Neural progenitor cell (in vitro differentiated cells): ENCODE measurements at regions not wholly inside any gene's neighbourhood (a gene's known extent, or its start where the extent isn't known, plus 50 kb on each side); places are given as distances from the start of the nearest gene placed in this dataset.

Experiments
- DNase-seq: peaks from one replicate; pipeline ENCODE4 v3.0.0-alpha.2; 2016; ENCODE audit warnings: low spot score
- H2AFZ ChIP-seq: fragments of 200-600 bp; sonication (generic); replicated peaks from 2 replicates; pipeline ENCODE4 v1.6.1; 2016; ENCODE audit warnings: antibody characterized with exemption
- H3F3A ChIP-seq: fragments of 200-600 bp; sonication (generic); 2 replicates; pipeline ENCODE4 v1.6.1; 2016; ENCODE audit warnings: antibody characterized with exemption, low read depth
- H3K27ac ChIP-seq: fragments of 200-600 bp; sonication (generic); 2 replicates; pipeline ENCODE4 v1.5.1; 2016; ENCODE audit warnings: mild to moderate bottlenecking
- H3K27me3 ChIP-seq: fragments of 200-600 bp; sonication (generic); 2 replicates; pipeline ENCODE4 v1.6.1; 2016; ENCODE audit warnings: mild to moderate bottlenecking, moderate library complexity
- H3K36me3 ChIP-seq: fragments of 200-600 bp; sonication (generic); 2 replicates; pipeline ENCODE4 v1.5.1; 2016
- H3K4me1 ChIP-seq: fragments of 200-600 bp; sonication (generic); 2 replicates; pipeline ENCODE4 v1.6.1; 2016; ENCODE audit warnings: mixed run types
- H3K4me2 ChIP-seq: fragments of 200-600 bp; sonication (generic); 2 replicates; pipeline ENCODE4 v1.6.1; 2016
- H3K4me3 ChIP-seq: fragments of 200-600 bp; sonication (generic); 2 replicates; pipeline ENCODE4 v1.5.1; 2016
- H3K79me2 ChIP-seq: fragments of 200-600 bp; sonication (generic); 2 replicates; pipeline ENCODE4 v1.6.1; 2016; ENCODE audit warnings: low read depth
- H3K9ac ChIP-seq: fragments of 200-600 bp; sonication (generic); 2 replicates; pipeline ENCODE4 v1.6.1; 2016
- H3K9me3 ChIP-seq: fragments of 200-600 bp; sonication (generic); 2 replicates; pipeline ENCODE4 v1.5.1; 2016; ENCODE audit warnings: low read depth
- H4K20me1 ChIP-seq: fragments of 200-600 bp; sonication (generic); 2 replicates; pipeline ENCODE4 v1.6.1; 2016; ENCODE audit warnings: low read depth
- H3K27ac Mint-ChIP-seq: 3 replicates; pipeline ENCODE4 v1.8.0; 2021; ENCODE audit warnings: mixed read lengths
- H3K27me3 Mint-ChIP-seq: 2 replicates; pipeline ENCODE4 v1.8.0; 2022; ENCODE audit warnings: low read depth, mild to moderate bottlenecking, inconsistent platforms, moderate library complexity, mixed read lengths; ENCODE audit not compliant: insufficient read depth
- H3K36me3 Mint-ChIP-seq: 3 replicates; pipeline ENCODE4 v1.8.0; 2021; ENCODE audit warnings: mixed read lengths
- H3K4me1 Mint-ChIP-seq: 3 replicates; pipeline ENCODE4 v1.8.0; 2021; ENCODE audit warnings: mixed read lengths
- H3K4me3 Mint-ChIP-seq: 3 replicates; pipeline ENCODE4 v1.8.0; 2021; ENCODE audit warnings: mild to moderate bottlenecking, moderate library complexity, mixed read lengths
- H3K9me3 Mint-ChIP-seq: 3 replicates; pipeline ENCODE4 v1.8.0; 2020; ENCODE audit warnings: mixed read lengths
- EZH2 ChIP-seq: fragments of 200-600 bp; sonication (generic); IDR thresholded peaks from 2 replicates; pipeline ENCODE4 v1.6.1; 2017; ENCODE audit warnings: antibody characterized with exemption, mild to moderate bottlenecking, moderate library complexity
- EZH2phosphoT487 ChIP-seq: fragments of 200-600 bp; sonication (generic); IDR thresholded peaks from 2 replicates; pipeline ENCODE4 v1.6.1; 2017; ENCODE audit warnings: antibody characterized with exemption
- TF ChIP-seq, protein P1 (sequence below): fragments of 200-600 bp; sonication (generic); IDR thresholded peaks from 2 replicates; pipeline ENCODE4 v1.5.1; 2017; ENCODE audit warnings: antibody characterized with exemption, mild to moderate bottlenecking

DNA sequence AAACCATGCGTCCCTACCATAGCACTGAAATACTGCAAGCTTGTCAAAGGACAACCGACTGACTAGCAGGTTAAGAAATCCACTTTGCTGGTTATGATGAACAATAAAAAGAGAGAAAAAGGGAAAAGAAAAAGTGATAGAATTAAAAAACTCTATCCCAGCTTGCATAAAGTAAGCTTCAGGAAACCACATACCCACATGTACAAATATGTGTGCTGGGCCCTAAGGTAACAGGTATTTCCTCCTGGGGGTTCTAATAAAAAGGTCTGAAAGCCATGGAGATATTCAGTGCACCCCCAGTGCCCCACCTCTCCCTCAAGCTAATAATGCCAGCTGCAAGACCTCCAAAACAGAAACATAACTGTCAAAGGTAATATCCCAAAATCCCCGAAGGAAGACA, 248.6 kb upstream of the KLF14 start:
- DNase-seq = no peak
- Histone ChIP-seq H3K4me2 (no peak overlapping the region), H3K9ac (no peak overlapping the region), H3K79me2 (no peaks in the 10 kb centered on the region), H2AFZ (no peak overlapping the region), H3K4me1 (peaks cover 9% of the 10 kb centered on the region), H3K27me3 (no peaks in the 10 kb centered on the region), H4K20me1 (no peaks in the 10 kb centered on the region), H3F3A (no peaks in the 10 kb centered on the region), H3K36me3 (no peaks in the 10 kb centered on the region), H3K27ac (no peak overlapping the region), H3K9me3 (no peaks in the 10 kb centered on the region), H3K4me3 (no peak overlapping the region)
- TF ChIP-seq EZH2phosphoT487 = no peak
- TF ChIP-seq EZH2 = no peak
- TF ChIP-seq, protein P1, sequence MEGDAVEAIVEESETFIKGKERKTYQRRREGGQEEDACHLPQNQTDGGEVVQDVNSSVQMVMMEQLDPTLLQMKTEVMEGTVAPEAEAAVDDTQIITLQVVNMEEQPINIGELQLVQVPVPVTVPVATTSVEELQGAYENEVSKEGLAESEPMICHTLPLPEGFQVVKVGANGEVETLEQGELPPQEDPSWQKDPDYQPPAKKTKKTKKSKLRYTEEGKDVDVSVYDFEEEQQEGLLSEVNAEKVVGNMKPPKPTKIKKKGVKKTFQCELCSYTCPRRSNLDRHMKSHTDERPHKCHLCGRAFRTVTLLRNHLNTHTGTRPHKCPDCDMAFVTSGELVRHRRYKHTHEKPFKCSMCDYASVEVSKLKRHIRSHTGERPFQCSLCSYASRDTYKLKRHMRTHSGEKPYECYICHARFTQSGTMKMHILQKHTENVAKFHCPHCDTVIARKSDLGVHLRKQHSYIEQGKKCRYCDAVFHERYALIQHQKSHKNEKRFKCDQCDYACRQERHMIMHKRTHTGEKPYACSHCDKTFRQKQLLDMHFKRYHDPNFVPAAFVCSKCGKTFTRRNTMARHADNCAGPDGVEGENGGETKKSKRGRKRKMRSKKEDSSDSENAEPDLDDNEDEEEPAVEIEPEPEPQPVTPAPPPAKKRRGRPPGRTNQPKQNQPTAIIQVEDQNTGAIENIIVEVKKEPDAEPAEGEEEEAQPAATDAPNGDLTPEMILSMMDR = no peak
- H3K27me3 Mint-ChIP-seq = no peaks in the 10 kb centered on the region
- no peak overlapping the region for H3K4me3 Mint-ChIP-seq
- no peak overlapping the region for H3K27ac Mint-ChIP-seq
- H3K36me3 Mint-ChIP-seq = no peaks in the 10 kb centered on the region
- H3K4me1 Mint-ChIP-seq = peaks cover 10% of the 10 kb centered on the region
- no peaks in the 10 kb centered on the region for H3K9me3 Mint-ChIP-seq

DNA sequence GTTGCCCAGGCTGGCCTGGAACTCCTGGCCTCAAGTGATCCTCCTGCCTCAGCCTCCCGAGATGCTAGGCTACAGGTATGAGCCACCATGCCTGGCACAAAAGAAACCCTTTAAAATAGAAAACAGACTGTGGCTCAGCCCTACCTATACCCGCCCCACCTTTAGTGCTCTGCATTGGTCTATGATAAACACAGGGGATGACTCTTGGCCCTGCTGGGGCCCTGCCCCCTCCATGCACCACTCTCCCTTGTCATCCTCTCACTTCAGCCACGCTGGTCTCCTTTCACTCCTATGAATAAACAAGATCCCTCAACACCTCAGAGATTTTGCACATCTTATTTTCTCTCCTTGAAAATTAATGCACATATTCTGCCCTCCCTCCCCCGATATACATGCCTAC, 251.4 kb upstream of the KLF14 start:
- Histone ChIP-seq H4K20me1 (no peaks in the 10 kb centered on the region), H3K27ac (no peak overlapping the region), H3F3A (no peaks in the 10 kb centered on the region), H3K27me3 (no peaks in the 10 kb centered on the region), H3K4me1 (no peaks in the 10 kb centered on the region), H3K79me2 (no peaks in the 10 kb centered on the region), H2AFZ (no peak overlapping the region), H3K36me3 (no peaks in the 10 kb centered on the region), H3K4me3 (no peak overlapping the region), H3K9me3 (no peaks in the 10 kb centered on the region), H3K4me2 (no peak overlapping the region), H3K9ac (no peak overlapping the region)
- no peak overlapping the region for H3K27ac Mint-ChIP-seq
- no peak overlapping the region for H3K4me3 Mint-ChIP-seq
- no peak for DNase-seq
- no peaks in the 10 kb centered on the region for H3K27me3 Mint-ChIP-seq
- peaks cover 16% of the 10 kb centered on the region for H3K4me1 Mint-ChIP-seq
- H3K9me3 Mint-ChIP-seq = no peaks in the 10 kb centered on the region
- TF ChIP-seq EZH2phosphoT487 (no peak), EZH2 (no peak)
- H3K36me3 Mint-ChIP-seq = no peaks in the 10 kb centered on the region

DNA sequence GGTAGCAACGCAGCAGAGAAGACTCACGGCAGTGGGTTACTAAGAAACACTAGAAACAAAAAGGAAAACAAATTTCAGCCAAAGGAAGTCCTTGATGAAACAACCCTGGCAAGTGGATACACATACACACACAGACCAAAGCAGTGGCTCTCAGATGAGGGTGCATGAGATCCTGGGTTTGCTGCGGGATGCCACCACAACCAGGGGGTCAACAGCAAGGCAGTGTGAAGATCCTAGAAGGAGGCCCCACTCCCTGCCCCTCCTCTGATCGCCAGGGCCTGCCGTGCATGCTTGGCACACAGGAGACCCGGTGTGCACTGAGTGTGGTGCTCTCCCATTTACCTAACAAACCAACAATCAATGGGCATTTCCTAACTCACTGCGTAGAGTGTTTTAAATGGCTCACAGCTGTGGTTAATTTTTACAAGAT, 252.3 kb upstream of the KLF14 start:
- Histone ChIP-seq H3K27me3 (no peaks in the 10 kb centered on the region), H3K9me3 (no peaks in the 10 kb centered on the region), H3K36me3 (no peaks in the 10 kb centered on the region), H3K79me2 (no peaks in the 10 kb centered on the region), H4K20me1 (no peaks in the 10 kb centered on the region), H3F3A (no peaks in the 10 kb centered on the region), H3K9ac (no peak overlapping the region), H3K4me1 (no peaks in the 10 kb centered on the region), H3K4me3 (no peak overlapping the region), H3K4me2 (no peak overlapping the region), H2AFZ (no peak overlapping the region), H3K27ac (no peak overlapping the region)
- DNase-seq = no peak
- Mint-ChIP-seq H3K36me3 (no peaks in the 10 kb centered on the region), H3K27ac (no peak overlapping the region), H3K4me3 (no peak overlapping the region), H3K4me1 (peaks cover 16% of the 10 kb centered on the region), H3K27me3 (no peaks in the 10 kb centered on the region), H3K9me3 (no peaks in the 10 kb centered on the region)
- no peak for TF ChIP-seq EZH2phosphoT487
- TF ChIP-seq, protein P1 = no peak
- TF ChIP-seq EZH2 = no peak

DNA sequence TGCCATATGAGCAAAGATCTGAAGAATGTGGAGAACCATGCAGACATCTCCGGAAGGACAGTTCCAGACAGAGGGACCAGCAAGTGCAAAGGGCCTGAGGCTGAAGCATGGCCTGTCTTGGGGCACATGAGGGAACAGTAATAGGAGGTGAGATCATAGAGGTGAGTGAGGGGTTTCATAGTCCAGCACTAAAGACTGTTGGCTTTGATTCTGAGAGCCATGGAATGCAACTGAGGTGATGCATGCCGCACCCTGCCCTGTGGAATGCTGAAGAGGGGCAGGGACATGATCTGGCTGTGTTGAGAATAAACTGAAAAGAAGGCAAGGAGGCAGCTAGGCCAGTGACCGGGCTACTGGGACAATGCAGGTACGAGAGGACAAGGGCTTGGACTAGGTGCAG, 253.1 kb upstream of the KLF14 start:
- TF ChIP-seq, protein P1 = no peak
- TF ChIP-seq EZH2phosphoT487 (no peak), EZH2 (no peak)
- no peaks in the 10 kb centered on the region for H3K9me3 ChIP-seq
- no peak overlapping the region for H3K4me3 ChIP-seq
- DNase-seq = no peak
- no peak overlapping the region for H2AFZ ChIP-seq
- no peaks in the 10 kb centered on the region for H3F3A ChIP-seq
- H3K4me2 ChIP-seq = no peak overlapping the region
- no peaks in the 10 kb centered on the region for H3K79me2 ChIP-seq
- no peaks in the 10 kb centered on the region for H3K4me1 ChIP-seq
- no peaks in the 10 kb centered on the region for H3K27me3 ChIP-seq
- no peaks in the 10 kb centered on the region for H4K20me1 ChIP-seq
- H3K27ac ChIP-seq = no peak overlapping the region
- no peaks in the 10 kb centered on the region for H3K27me3 Mint-ChIP-seq
- no peaks in the 10 kb centered on the region for H3K36me3 ChIP-seq
- no peaks in the 10 kb centered on the region for H3K36me3 Mint-ChIP-seq
- H3K9ac ChIP-seq = no peak overlapping the region
- H3K4me3 Mint-ChIP-seq = no peak overlapping the region
- H3K9me3 Mint-ChIP-seq = no peaks in the 10 kb centered on the region
- peaks cover 16% of the 10 kb centered on the region for H3K4me1 Mint-ChIP-seq
- H3K27ac Mint-ChIP-seq = no peak overlapping the region
